ENCODE measurements at regions not wholly inside any gene's neighbourhood (a gene's known extent, or its start where the extent isn't known, plus 50 kb on each side); places are given as distances from the start of the nearest gene placed in this dataset.

- TF ChIP-seq CTCF (IDR thresholded peaks at IDR 0.05 in 4 of 5, conservative IDR thresholded peaks at IDR 0.05 in 1 of 5) = no peak
- no peak for TF ChIP-seq POLR2A (IDR thresholded peaks at IDR 0.05)
Observed at GRCh38 chr14:104461676-104462449, 117.7 kb upstream of the C14orf180 start.
